ENCODE measurements at regions not wholly inside any gene's neighbourhood (a gene's known extent, or its start where the extent isn't known, plus 50 kb on each side); places are given as distances from the start of the nearest gene placed in this dataset.
"Not testable (repeated sequence)": the region's sequence is repeated elsewhere in the genome, so short reads cannot be mapped to it uniquely, and the experiment has no call there.

- Histone ChIP-seq H3K4me1 (ENCODE audit: insufficient read depth, insufficient read length) (no peaks in the 10 kb centered on the region), H3K27me3 (ENCODE audit: insufficient read depth, insufficient read length) (no peaks in the 10 kb centered on the region), H3K9me3 (ENCODE audit: insufficient read depth, low read length) (no peaks in the 10 kb centered on the region), H3K4me3 (ENCODE audit: insufficient read length, low read depth) (no peak overlapping the region), H3K9ac (ENCODE audit: insufficient read length, low read depth) (no peak overlapping the region), H3K36me3 (ENCODE audit: insufficient read depth, insufficient read length, low read length) (no peaks in the 10 kb centered on the region)
- no peak for DNase-seq (ENCODE audit: low read depth, low spot score)
- TF ChIP-seq YY1 (IDR thresholded peaks at IDR 0.05; ENCODE audit: insufficient read depth, insufficient read length) (no peak), SUZ12 (IDR thresholded peaks at IDR 0.05; ENCODE audit: extremely low read depth, insufficient read depth, insufficient read length) (no peak), ZNF274 (IDR thresholded peaks at IDR 0.05; ENCODE audit: low read depth, low read length) (no peak)
Measured at GRCh38 chr10:28883741-28884423, 206.6 kb downstream of the BAMBI start.

GRCh38 chr10:28890121-28890950 is 213.0 kb downstream of the BAMBI start:
- Histone ChIP-seq H3K27me3 (ENCODE audit: insufficient read depth, insufficient read length) (no peaks in the 10 kb centered on the region), H3K9me3 (ENCODE audit: insufficient read depth, low read length) (no peaks in the 10 kb centered on the region), H3K9ac (ENCODE audit: insufficient read length, low read depth) (no peak overlapping the region), H3K36me3 (ENCODE audit: insufficient read depth, insufficient read length, low read length) (no peaks in the 10 kb centered on the region), H3K4me1 (ENCODE audit: insufficient read depth, insufficient read length) (peaks cover 4% of the 10 kb centered on the region), H3K4me3 (ENCODE audit: insufficient read length, low read depth) (no peak overlapping the region)
- no peak for DNase-seq (ENCODE audit: low read depth, low spot score)
- no peak for TF ChIP-seq ZNF274 (IDR thresholded peaks at IDR 0.05; ENCODE audit: low read depth, low read length)
- TF ChIP-seq YY1 (IDR thresholded peaks at IDR 0.05; ENCODE audit: insufficient read depth, insufficient read length), result no peak
- no peak for TF ChIP-seq SUZ12 (IDR thresholded peaks at IDR 0.05; ENCODE audit: extremely low read depth, insufficient read depth, insufficient read length)

- Histone ChIP-seq H3K4me3 (ENCODE audit: insufficient read length, low read depth) (no peak overlapping the region), H3K9ac (ENCODE audit: insufficient read length, low read depth) (no peak overlapping the region), H3K9me3 (ENCODE audit: insufficient read depth, low read length) (no peaks in the 10 kb centered on the region), H3K4me1 (ENCODE audit: insufficient read depth, insufficient read length) (peaks cover 4% of the 10 kb centered on the region), H3K27me3 (ENCODE audit: insufficient read depth, insufficient read length) (no peaks in the 10 kb centered on the region), H3K36me3 (ENCODE audit: insufficient read depth, insufficient read length, low read length) (no peaks in the 10 kb centered on the region)
- TF ChIP-seq SUZ12 (IDR thresholded peaks at IDR 0.05; ENCODE audit: extremely low read depth, insufficient read depth, insufficient read length) (no peak), YY1 (IDR thresholded peaks at IDR 0.05; ENCODE audit: insufficient read depth, insufficient read length) (no peak), ZNF274 (IDR thresholded peaks at IDR 0.05; ENCODE audit: low read depth, low read length) (no peak)
- no peak for DNase-seq (ENCODE audit: low read depth, low spot score)
Measured at GRCh38 chr10:28891058-28891713, 213.9 kb downstream of the BAMBI start.

- DNase-seq (ENCODE audit: low read depth, low spot score), result no peak
- Histone ChIP-seq H3K9me3 (ENCODE audit: insufficient read depth, low read length) (no peaks in the 10 kb centered on the region), H3K36me3 (ENCODE audit: insufficient read depth, insufficient read length, low read length) (no peaks in the 10 kb centered on the region), H3K27me3 (ENCODE audit: insufficient read depth, insufficient read length) (no peaks in the 10 kb centered on the region), H3K9ac (ENCODE audit: insufficient read length, low read depth) (no peak overlapping the region), H3K4me3 (ENCODE audit: insufficient read length, low read depth) (no peak overlapping the region), H3K4me1 (ENCODE audit: insufficient read depth, insufficient read length) (peaks cover 4% of the 10 kb centered on the region)
- TF ChIP-seq SUZ12 (IDR thresholded peaks at IDR 0.05; ENCODE audit: extremely low read depth, insufficient read depth, insufficient read length), result no peak
- TF ChIP-seq YY1 (IDR thresholded peaks at IDR 0.05; ENCODE audit: insufficient read depth, insufficient read length), result no peak
- TF ChIP-seq ZNF274 (IDR thresholded peaks at IDR 0.05; ENCODE audit: low read depth, low read length), result no peak
Measured at GRCh38 chr10:28892818-28893547, 215.7 kb downstream of the BAMBI start.

GRCh38 chr10:28894146-28894545 is 216.8 kb downstream of the BAMBI start:
- H3K4me3 ChIP-seq (ENCODE audit: insufficient read length, low read depth), result no peak overlapping the region
- H3K27me3 ChIP-seq (ENCODE audit: insufficient read depth, insufficient read length), result no peaks in the 10 kb centered on the region
- DNase-seq (ENCODE audit: low read depth, low spot score), result no peak
- H3K9me3 ChIP-seq (ENCODE audit: insufficient read depth, low read length), result no peaks in the 10 kb centered on the region
- H3K4me1 ChIP-seq (ENCODE audit: insufficient read depth, insufficient read length), result peaks cover 4% of the 10 kb centered on the region
- TF ChIP-seq ZNF274 (IDR thresholded peaks at IDR 0.05; ENCODE audit: low read depth, low read length) (no peak), YY1 (IDR thresholded peaks at IDR 0.05; ENCODE audit: insufficient read depth, insufficient read length) (no peak), SUZ12 (IDR thresholded peaks at IDR 0.05; ENCODE audit: extremely low read depth, insufficient read depth, insufficient read length) (no peak)
- H3K36me3 ChIP-seq (ENCODE audit: insufficient read depth, insufficient read length, low read length), result no peaks in the 10 kb centered on the region
- no peak overlapping the region for H3K9ac ChIP-seq (ENCODE audit: insufficient read length, low read depth)

GRCh38 chr10:28895671-28896070 is 218.3 kb downstream of the BAMBI start:
- not testable (repeated sequence) for H3K4me3 ChIP-seq (ENCODE audit: insufficient read length, low read depth); H3K9ac ChIP-seq (ENCODE audit: insufficient read length, low read depth); H3K36me3 ChIP-seq (ENCODE audit: insufficient read depth, insufficient read length, low read length); DNase-seq (ENCODE audit: low read depth, low spot score); H3K4me1 ChIP-seq (ENCODE audit: insufficient read depth, insufficient read length); H3K27me3 ChIP-seq (ENCODE audit: insufficient read depth, insufficient read length); H3K9me3 ChIP-seq (ENCODE audit: insufficient read depth, low read length)

GRCh38 chr10:28896791-28897409 is 219.6 kb downstream of the BAMBI start:
- not testable (repeated sequence) for H3K36me3 ChIP-seq (ENCODE audit: insufficient read depth, insufficient read length, low read length); DNase-seq (ENCODE audit: low read depth, low spot score); H3K9ac ChIP-seq (ENCODE audit: insufficient read length, low read depth); H3K4me1 ChIP-seq (ENCODE audit: insufficient read depth, insufficient read length); H3K9me3 ChIP-seq (ENCODE audit: insufficient read depth, low read length); H3K27me3 ChIP-seq (ENCODE audit: insufficient read depth, insufficient read length); H3K4me3 ChIP-seq (ENCODE audit: insufficient read length, low read depth)
